ENCODE measurements at regions not wholly inside any gene's neighbourhood (a gene's known extent, or its start where the extent isn't known, plus 50 kb on each side); places are given as distances from the start of the nearest gene placed in this dataset.

GRCh38 chr2:120480903-120481445, 135.0 kb downstream of the INHBB start:
- CTCF ChIA-PET = no interaction called here
- Histone ChIP-seq H3K36me3 (ENCODE audit: low read depth, low read length) (no peaks in the 10 kb centered on the region), H3K79me2 (ENCODE audit: low read length) (no peaks in the 10 kb centered on the region), H2AFZ (ENCODE audit: low read length) (no peak overlapping the region), H3K4me2 (ENCODE audit: low read length) (no peak overlapping the region), H3K9ac (ENCODE audit: low read length) (no peak overlapping the region), H3K4me1 (ENCODE audit: insufficient read depth, low read length) (peaks cover 8% of the 10 kb centered on the region), H3K9me3 (ENCODE audit: low read length) (no peaks in the 10 kb centered on the region), H4K20me1 (ENCODE audit: low read length) (no peaks in the 10 kb centered on the region), H3K9me2 (replicated peaks; ENCODE audit: low read length) (no peaks in the 10 kb centered on the region), H3K27me3 (ENCODE audit: low read length) (no peaks in the 10 kb centered on the region), H3K27ac (ENCODE audit: low read length) (no peak overlapping the region), H3K4me3 (ENCODE audit: low read length) (no peak overlapping the region), H3F3A (ENCODE audit: low read length, unreplicated experiment) (no peaks in the 10 kb centered on the region)
- BruUV-seq (replicated peaks) = no TSS peak
- DNase-seq (no peak), ATAC-seq (no peak)
- POLR2A ChIA-PET (ENCODE audit: unreplicated experiment) = no interaction called here
- TF ChIP-seq, protein P1, sequence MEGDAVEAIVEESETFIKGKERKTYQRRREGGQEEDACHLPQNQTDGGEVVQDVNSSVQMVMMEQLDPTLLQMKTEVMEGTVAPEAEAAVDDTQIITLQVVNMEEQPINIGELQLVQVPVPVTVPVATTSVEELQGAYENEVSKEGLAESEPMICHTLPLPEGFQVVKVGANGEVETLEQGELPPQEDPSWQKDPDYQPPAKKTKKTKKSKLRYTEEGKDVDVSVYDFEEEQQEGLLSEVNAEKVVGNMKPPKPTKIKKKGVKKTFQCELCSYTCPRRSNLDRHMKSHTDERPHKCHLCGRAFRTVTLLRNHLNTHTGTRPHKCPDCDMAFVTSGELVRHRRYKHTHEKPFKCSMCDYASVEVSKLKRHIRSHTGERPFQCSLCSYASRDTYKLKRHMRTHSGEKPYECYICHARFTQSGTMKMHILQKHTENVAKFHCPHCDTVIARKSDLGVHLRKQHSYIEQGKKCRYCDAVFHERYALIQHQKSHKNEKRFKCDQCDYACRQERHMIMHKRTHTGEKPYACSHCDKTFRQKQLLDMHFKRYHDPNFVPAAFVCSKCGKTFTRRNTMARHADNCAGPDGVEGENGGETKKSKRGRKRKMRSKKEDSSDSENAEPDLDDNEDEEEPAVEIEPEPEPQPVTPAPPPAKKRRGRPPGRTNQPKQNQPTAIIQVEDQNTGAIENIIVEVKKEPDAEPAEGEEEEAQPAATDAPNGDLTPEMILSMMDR (conservative IDR thresholded peaks at IDR 0.05; ENCODE audit: low read depth, low read length) = no peak
- no peak for TF ChIP-seq EZH2phosphoT487 (IDR thresholded peaks at IDR 0.05; ENCODE audit: borderline replicate concordance, low read length)
- no peak for TF ChIP-seq EZH2 (IDR thresholded peaks at IDR 0.05; ENCODE audit: low read length, unreplicated experiment)
- intact Hi-C loops (cut with micrococcal nuclease) = no loop called here

DNA sequence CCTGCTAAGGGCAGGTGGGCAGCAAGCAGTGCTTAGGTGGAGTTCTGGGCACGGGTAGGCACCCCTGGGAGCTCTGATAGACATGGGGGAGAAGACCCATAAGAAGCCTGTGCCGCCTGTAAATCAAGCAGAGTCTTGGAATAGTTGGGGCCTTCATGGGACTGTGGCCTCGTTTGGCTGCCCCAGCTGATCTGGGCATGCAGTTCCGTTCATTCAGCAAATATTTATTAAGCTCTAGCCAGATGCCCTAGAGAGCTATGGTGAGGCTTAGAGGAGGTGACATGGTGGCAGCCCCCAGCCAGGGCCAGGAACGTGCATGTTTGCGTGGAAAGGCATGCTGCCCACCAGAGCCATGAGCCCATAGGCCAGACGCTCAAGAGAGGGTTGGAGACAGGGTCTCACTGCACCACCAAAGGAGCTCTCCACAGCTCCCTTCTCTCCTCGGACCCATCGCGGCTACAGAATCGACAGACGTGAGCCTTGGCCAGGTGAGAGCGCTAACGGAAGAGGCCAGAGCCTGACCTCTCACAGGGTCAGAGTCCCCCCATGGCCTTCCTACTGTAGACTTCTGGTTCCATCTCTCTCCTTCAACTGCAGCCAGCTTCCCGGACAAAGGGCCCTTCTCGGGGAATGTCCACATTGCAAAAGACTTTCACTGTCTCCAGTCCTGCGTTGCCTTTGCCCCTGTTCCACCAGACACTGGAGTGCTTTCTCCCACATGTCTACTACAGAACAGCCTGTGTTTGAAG, 135.7 kb downstream of the INHBB start:
- Histone ChIP-seq H2AFZ (ENCODE audit: low read length) (no peak overlapping the region), H3K4me3 (ENCODE audit: low read length) (no peak overlapping the region), H3K9me2 (replicated peaks; ENCODE audit: low read length) (no peaks in the 10 kb centered on the region), H3F3A (ENCODE audit: low read length, unreplicated experiment) (no peaks in the 10 kb centered on the region), H3K4me1 (ENCODE audit: insufficient read depth, low read length) (peaks cover 7% of the 10 kb centered on the region), H3K27ac (ENCODE audit: low read length) (no peak overlapping the region), H3K4me2 (ENCODE audit: low read length) (no peak overlapping the region), H3K9ac (ENCODE audit: low read length) (no peak overlapping the region), H3K27me3 (ENCODE audit: low read length) (no peaks in the 10 kb centered on the region), H3K79me2 (ENCODE audit: low read length) (no peaks in the 10 kb centered on the region), H4K20me1 (ENCODE audit: low read length) (no peaks in the 10 kb centered on the region), H3K9me3 (ENCODE audit: low read length) (no peaks in the 10 kb centered on the region), H3K36me3 (ENCODE audit: low read depth, low read length) (no peaks in the 10 kb centered on the region)
- no peak for DNase-seq
- ChIA-PET POLR2A (ENCODE audit: unreplicated experiment) (no interaction called here), CTCF (no interaction called here)
- ATAC-seq = no peak
- intact Hi-C loops (cut with micrococcal nuclease) = no loop called here
- BruUV-seq (replicated peaks) = no TSS peak
- no peak for TF ChIP-seq EZH2phosphoT487 (IDR thresholded peaks at IDR 0.05; ENCODE audit: borderline replicate concordance, low read length)
- no peak for TF ChIP-seq EZH2 (IDR thresholded peaks at IDR 0.05; ENCODE audit: low read length, unreplicated experiment)
- TF ChIP-seq, protein P1 (conservative IDR thresholded peaks at IDR 0.05; ENCODE audit: low read depth, low read length) = no peak

DNA sequence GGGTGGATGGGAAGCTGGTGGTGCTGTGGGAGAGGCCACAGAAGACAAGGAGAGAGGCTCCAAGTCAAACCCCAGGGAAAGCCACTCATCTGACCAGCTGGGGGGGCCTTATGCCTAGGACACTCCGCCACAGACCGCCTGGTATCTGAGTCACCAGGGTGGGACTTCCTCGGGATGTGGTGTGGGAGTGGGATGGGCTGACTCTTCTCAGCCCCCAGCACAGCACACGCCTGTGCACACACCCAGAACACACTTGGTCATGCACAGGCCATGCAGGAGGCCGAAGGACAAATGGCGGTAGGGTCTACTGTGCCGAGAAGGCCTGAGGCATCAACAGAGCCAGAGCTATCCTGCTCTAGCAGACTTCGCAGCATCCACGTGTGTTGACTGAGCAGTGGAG, 136.4 kb downstream of the INHBB start:
- no peak overlapping the region for H3K4me2 ChIP-seq (ENCODE audit: low read length)
- no peaks in the 10 kb centered on the region for H3K36me3 ChIP-seq (ENCODE audit: low read depth, low read length)
- H4K20me1 ChIP-seq (ENCODE audit: low read length) = no peaks in the 10 kb centered on the region
- intact Hi-C loops (cut with micrococcal nuclease) = no loop called here
- ChIA-PET POLR2A (ENCODE audit: unreplicated experiment) (no interaction called here), CTCF (no interaction called here)
- no peak for TF ChIP-seq EZH2 (IDR thresholded peaks at IDR 0.05; ENCODE audit: low read length, unreplicated experiment)
- TF ChIP-seq, protein P1 (conservative IDR thresholded peaks at IDR 0.05; ENCODE audit: low read depth, low read length) = no peak
- H2AFZ ChIP-seq (ENCODE audit: low read length) = no peak overlapping the region
- BruUV-seq (replicated peaks) = no TSS peak
- no peaks in the 10 kb centered on the region for H3K79me2 ChIP-seq (ENCODE audit: low read length)
- no peaks in the 10 kb centered on the region for H3K9me3 ChIP-seq (ENCODE audit: low read length)
- no peak overlapping the region for H3K4me3 ChIP-seq (ENCODE audit: low read length)
- ATAC-seq = no peak
- H3F3A ChIP-seq (ENCODE audit: low read length, unreplicated experiment) = no peaks in the 10 kb centered on the region
- peaks cover 9% of the 10 kb centered on the region for H3K4me1 ChIP-seq (ENCODE audit: insufficient read depth, low read length)
- no peak overlapping the region for H3K9ac ChIP-seq (ENCODE audit: low read length)
- H3K27me3 ChIP-seq (ENCODE audit: low read length) = no peaks in the 10 kb centered on the region
- H3K27ac ChIP-seq (ENCODE audit: low read length) = no peak overlapping the region
- no peak for DNase-seq
- H3K9me2 ChIP-seq (replicated peaks; ENCODE audit: low read length) = no peaks in the 10 kb centered on the region

Measured in PC-3 (cell line).